H1 (cell line): ENCODE measurements at regions not wholly inside any gene's neighbourhood (a gene's known extent, or its start where the extent isn't known, plus 50 kb on each side); places are given as distances from the start of the nearest gene placed in this dataset.

Source experiments
- CTCF ChIA-PET: fragments of 300-600 bp; sonication (Branson Sonifier 250); formaldehyde crosslinking; loops from one replicate; lab custom pipeline; 2021; ENCODE audit not compliant: partially characterized antibody; lab: Charles Lee
- POLR2A ChIA-PET: fragments of 300-600 bp; sonication (Branson Sonifier 250); formaldehyde crosslinking; loops from one replicate; lab custom pipeline; 2021; ENCODE audit warnings: inconsistent platforms; ENCODE audit not compliant: partially characterized antibody; lab: Charles Lee
- DNase-seq, 2 experiments: peaks; one replicate each; pipeline versions ENCODE4 v3.0.0 to v3.0.0-alpha.2; 2010 to 2022; ENCODE audit warnings: low spot score in 2 of 2, low read depth in 1 of 2, mixed read lengths in 1 of 2
- FAIRE-seq: peaks from 2 replicates; lab custom pipeline; 2011; peaks lifted over from hg19 to GRCh38; lab: Jason Lieb, UNC
- H2AFZ ChIP-seq: 2 replicates; pipeline ENCODE4 v1.8.1; 2012; ENCODE audit warnings: low read length, inconsistent platforms
- H2AK5ac ChIP-seq: 2 replicates; pipeline ENCODE4 v1.6.1; 2013; ENCODE audit warnings: low read depth, low read length
- H2BK120ac ChIP-seq: replicated peaks from 2 replicates; pipeline ENCODE3; 2013; ENCODE audit warnings: low read depth, low read length, inconsistent platforms
- H2BK12ac ChIP-seq: 2 replicates; pipeline ENCODE4 v1.6.1; 2013; ENCODE audit warnings: low read depth, low read length
- H2BK15ac ChIP-seq: 2 replicates; pipeline ENCODE4 v1.6.1; 2013; ENCODE audit warnings: low read length
- H2BK20ac ChIP-seq: 2 replicates; pipeline ENCODE4 v1.6.1; 2013; ENCODE audit warnings: low read length
- H2BK5ac ChIP-seq: 2 replicates; pipeline ENCODE4 v1.6.1; 2013; ENCODE audit warnings: low read depth, low read length
- H3K14ac ChIP-seq: 2 replicates; pipeline ENCODE4 v1.6.1; 2013; ENCODE audit warnings: inconsistent platforms; ENCODE audit not compliant: insufficient read length
- H3K18ac ChIP-seq: 2 replicates; pipeline ENCODE4 v1.6.1; 2013; ENCODE audit warnings: low read length; ENCODE audit errors: extremely low read depth
- H3K23ac ChIP-seq: 2 replicates; pipeline ENCODE4 v1.6.1; 2013; ENCODE audit warnings: inconsistent platforms; ENCODE audit not compliant: insufficient read length
- H3K23me2 ChIP-seq: 2 replicates; pipeline ENCODE4 v1.6.1; 2013; ENCODE audit warnings: low read depth, low read length
- H3K27ac ChIP-seq: 2 replicates; pipeline ENCODE4 v1.6.1; 2011; ENCODE audit warnings: low read depth, low read length, inconsistent platforms
- H3K27me3 ChIP-seq, 4 experiments: replicated peaks in 1 of 4; 1 replicate in 1 of 4; 2 replicates in 3 of 4; pipeline versions ENCODE4 v1.6.1 to v1.8.1; 2011 to 2013; ENCODE audit warnings: low read length in 3 of 4, mild to moderate bottlenecking in 3 of 4, inconsistent platforms in 2 of 4, mixed read lengths in 2 of 4, moderate library complexity in 1 of 4; ENCODE audit not compliant: control insufficient read depth in 3 of 4, insufficient read depth in 3 of 4; ENCODE audit errors: extremely low read depth in 1 of 4
- H3K36me3 ChIP-seq, 4 experiments: 2 replicates each; pipeline versions ENCODE4 v1.6.1 to v1.8.1; 2011 to 2013; ENCODE audit warnings: mild to moderate bottlenecking in 4 of 4, low read length in 3 of 4, moderate library complexity in 2 of 4, control low read depth in 1 of 4, inconsistent platforms in 1 of 4; ENCODE audit not compliant: insufficient read depth in 4 of 4, control insufficient read depth in 2 of 4
- H3K4ac ChIP-seq: replicated peaks from 2 replicates; pipeline ENCODE3; 2013; ENCODE audit warnings: low read length, low read depth, mixed read lengths, inconsistent platforms; ENCODE audit not compliant: insufficient read length
- H3K4me1 ChIP-seq, 4 experiments: replicated peaks in 1 of 4; 1 replicate in 1 of 4; 2 replicates in 3 of 4; pipeline versions ENCODE4 v1.6.1 to v1.8.1; 2011 to 2013; ENCODE audit warnings: low read length in 3 of 4, inconsistent platforms in 2 of 4, mixed read lengths in 1 of 4; ENCODE audit not compliant: insufficient read depth in 4 of 4, control insufficient read depth in 3 of 4
- H3K4me2 ChIP-seq, 2 experiments: 2 replicates each; pipeline versions ENCODE4 v1.6.1 to v1.8.1; 2011 to 2013; ENCODE audit warnings: low read depth in 2 of 2, low read length in 2 of 2, control low read depth in 1 of 2, inconsistent platforms in 1 of 2, mild to moderate bottlenecking in 1 of 2; ENCODE audit not compliant: insufficient read depth in 1 of 2
- H3K4me3 ChIP-seq, 4 experiments: fragments of 200-600, 300-600 bp in 1 of 4; sonication (generic), shearing (Covaris generic), sonication (Bioruptor Twin) in 1 of 4; 2 replicates each; pipeline versions ENCODE4 v1.5.1 to v1.8.1; 2011 to 2016; ENCODE audit warnings: low read length in 4 of 4, low read depth in 3 of 4, control low read depth in 2 of 4, inconsistent platforms in 2 of 4, mild to moderate bottlenecking in 2 of 4, mixed read lengths in 1 of 4, moderate library complexity in 1 of 4; ENCODE audit not compliant: insufficient read depth in 2 of 4; ENCODE audit errors: extremely low read depth in 1 of 4
- H3K56ac ChIP-seq: replicated peaks from 2 replicates; pipeline ENCODE3; 2013; ENCODE audit warnings: low read depth, mild to moderate bottlenecking, mixed read lengths, low read length, inconsistent platforms; ENCODE audit not compliant: insufficient read length
- H3K79me1 ChIP-seq: 2 replicates; pipeline ENCODE4 v1.6.1; 2013; ENCODE audit warnings: low read depth, low read length, control low read depth
- H3K79me2 ChIP-seq, 2 experiments: 2 replicates each; pipeline versions ENCODE4 v1.6.1 to v1.8.1; 2012 to 2013; ENCODE audit warnings: low read length in 2 of 2, mild to moderate bottlenecking in 2 of 2, inconsistent platforms in 1 of 2; ENCODE audit not compliant: insufficient read depth in 2 of 2, control insufficient read depth in 1 of 2
- H3K9ac ChIP-seq, 4 experiments: replicated peaks in 1 of 4; 1 replicate in 1 of 4; 2 replicates in 3 of 4; pipeline versions ENCODE4 v1.6.1 to v1.8.1; 2011 to 2013; ENCODE audit warnings: low read depth in 3 of 4, low read length in 3 of 4, control low read depth in 2 of 4, mild to moderate bottlenecking in 2 of 4, moderate library complexity in 2 of 4, inconsistent platforms in 1 of 4; ENCODE audit errors: extremely low read depth in 1 of 4
- H3K9me3 ChIP-seq, 2 experiments: 2 replicates each; pipeline versions ENCODE4 v1.6.1 to v1.8.1; 2012 to 2013; ENCODE audit warnings: mild to moderate bottlenecking in 2 of 2, moderate library complexity in 2 of 2, control low read depth in 1 of 2, inconsistent platforms in 1 of 2, low read depth in 1 of 2, low read length in 1 of 2, mixed read lengths in 1 of 2; ENCODE audit not compliant: insufficient read depth in 2 of 2
- H4K20me1 ChIP-seq, 2 experiments: replicated peaks in 1 of 2; 2 replicates each; pipeline versions ENCODE3 to v1.8.1; 2011 to 2013; ENCODE audit warnings: inconsistent platforms in 2 of 2, low read length in 2 of 2, mild to moderate bottlenecking in 1 of 2; ENCODE audit not compliant: insufficient read depth in 2 of 2, control insufficient read depth in 1 of 2
- H4K5ac ChIP-seq: 2 replicates; pipeline ENCODE4 v1.6.1; 2013; ENCODE audit warnings: low read length, low read depth, mixed read lengths, inconsistent platforms; ENCODE audit not compliant: insufficient read length
- H4K8ac ChIP-seq: 2 replicates; pipeline ENCODE4 v1.8.0; 2013; ENCODE audit warnings: mild to moderate bottlenecking, moderate library complexity, low read length, inconsistent platforms; ENCODE audit not compliant: insufficient read depth; ENCODE audit errors: extremely low read depth
- H4K91ac ChIP-seq: replicated peaks from 2 replicates; pipeline ENCODE3; 2013; ENCODE audit warnings: low read length, mixed read lengths, inconsistent platforms; ENCODE audit not compliant: insufficient read length
- CHD1 ChIP-seq: IDR thresholded peaks from 2 replicates; pipeline ENCODE4 v1.6.1; 2012; ENCODE audit warnings: low read depth, low read length, improper control_type of control experiment
- TEAD4 ChIP-seq: IDR thresholded peaks from 2 replicates; pipeline ENCODE4 v1.6.1; 2012; ENCODE audit warnings: low read depth, low read length, inconsistent platforms, mixed read lengths
- WGBS, 2 experiments: shearing (Covaris generic) in 1 of 2; methylation state at CpG; one replicate each; pipeline versions ENCODE4 v1.1.6 to v1.1.7; 2013 to 2015; ENCODE audit warnings: low lambda C conversion rate in 2 of 2, mixed read lengths in 2 of 2, inconsistent platforms in 1 of 2, low coverage in 1 of 2, missing lambda C conversion rate in 1 of 2; ENCODE audit not compliant: insufficient replicate concordance in 2 of 2, insufficient coverage in 1 of 2, insufficient read length in 1 of 2; ENCODE audit errors: extremely low coverage in 1 of 2, missing lambda C conversion rate in 1 of 2; 5-methylcytosine and 5-hydroxymethylcytosine counted together

GRCh38 chr21:35259457-35259856 lies 210.4 kb upstream of the RUNX1 start:
- Histone ChIP-seq H3K27ac (no peak overlapping the region), H2BK15ac (no peak overlapping the region), H3K14ac (no peak overlapping the region), H2BK12ac (no peak overlapping the region), H4K5ac (no peak overlapping the region), H3K4me2 (no peak overlapping the region), H4K8ac (no peak overlapping the region), H3K4ac (no peak overlapping the region), H4K20me1 (no peaks in the 10 kb centered on the region), H3K23ac (no peak overlapping the region), H3K9ac (no peak overlapping the region), H2AFZ (no peak overlapping the region), H3K79me2 (no peaks in the 10 kb centered on the region), H3K36me3 (no peaks in the 10 kb centered on the region), H3K27me3 (no peaks in the 10 kb centered on the region), H3K18ac (no peak overlapping the region), H3K9me3 (no peaks in the 10 kb centered on the region), H3K56ac (no peak overlapping the region), H2BK5ac (no peak overlapping the region), H2BK20ac (no peak overlapping the region), H3K23me2 (no peaks in the 10 kb centered on the region), H3K4me3 (no peak overlapping the region), H2AK5ac (no peak overlapping the region), H3K79me1 (no peaks in the 10 kb centered on the region), H2BK120ac (no peak overlapping the region), H3K4me1 (peaks cover 0 to 4% (median 0%) of the 10 kb centered on the region in 4 experiments; a peak in 3 of 7 replicates), H4K91ac (no peak overlapping the region)
- ChIA-PET CTCF (no interaction called here), POLR2A (no interaction called here)
- DNase-seq, result no peak
- 92% methylated on average over 2 of the region's 2 CpGs; no CpG with 5 or more reads in 1 of the 2 experiments for WGBS, 2 experiments
- TF ChIP-seq TEAD4, result no peak
- TF ChIP-seq CHD1, result no peak
- no peak for FAIRE-seq
